ENCODE measurements at regions not wholly inside any gene's neighbourhood (a gene's known extent, or its start where the extent isn't known, plus 50 kb on each side); places are given as distances from the start of the nearest gene placed in this dataset.

DNA sequence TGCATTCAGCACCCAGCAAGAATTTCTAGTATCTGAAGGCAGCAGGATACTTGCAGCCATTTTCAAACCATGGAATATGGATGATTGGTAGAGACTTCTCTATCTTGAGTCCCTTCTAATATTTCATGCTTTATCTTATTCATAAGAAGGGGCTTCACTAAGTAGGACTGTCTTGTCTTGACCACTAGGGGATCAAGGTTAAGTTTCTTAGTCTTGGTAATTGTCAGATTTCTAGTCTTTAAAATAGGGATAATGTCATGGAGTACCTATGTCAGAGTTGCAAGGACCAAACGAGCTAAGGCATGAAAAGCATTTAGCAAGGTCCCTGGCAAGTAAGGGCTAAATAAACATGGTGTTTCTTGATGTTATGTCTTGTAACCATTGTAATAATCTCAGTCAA is 68.5 kb upstream of the ESR1 start:
- TF ChIP-seq, protein P1, sequence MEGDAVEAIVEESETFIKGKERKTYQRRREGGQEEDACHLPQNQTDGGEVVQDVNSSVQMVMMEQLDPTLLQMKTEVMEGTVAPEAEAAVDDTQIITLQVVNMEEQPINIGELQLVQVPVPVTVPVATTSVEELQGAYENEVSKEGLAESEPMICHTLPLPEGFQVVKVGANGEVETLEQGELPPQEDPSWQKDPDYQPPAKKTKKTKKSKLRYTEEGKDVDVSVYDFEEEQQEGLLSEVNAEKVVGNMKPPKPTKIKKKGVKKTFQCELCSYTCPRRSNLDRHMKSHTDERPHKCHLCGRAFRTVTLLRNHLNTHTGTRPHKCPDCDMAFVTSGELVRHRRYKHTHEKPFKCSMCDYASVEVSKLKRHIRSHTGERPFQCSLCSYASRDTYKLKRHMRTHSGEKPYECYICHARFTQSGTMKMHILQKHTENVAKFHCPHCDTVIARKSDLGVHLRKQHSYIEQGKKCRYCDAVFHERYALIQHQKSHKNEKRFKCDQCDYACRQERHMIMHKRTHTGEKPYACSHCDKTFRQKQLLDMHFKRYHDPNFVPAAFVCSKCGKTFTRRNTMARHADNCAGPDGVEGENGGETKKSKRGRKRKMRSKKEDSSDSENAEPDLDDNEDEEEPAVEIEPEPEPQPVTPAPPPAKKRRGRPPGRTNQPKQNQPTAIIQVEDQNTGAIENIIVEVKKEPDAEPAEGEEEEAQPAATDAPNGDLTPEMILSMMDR (IDR thresholded peaks at IDR 0.05), result no peak
- no peak for TF ChIP-seq POLR2A (IDR thresholded peaks at IDR 0.05; ENCODE audit: low read depth)
- TF ChIP-seq POLR2AphosphoS5 (IDR thresholded peaks at IDR 0.05), result no peak
